OCI-LY1 (cell line): ENCODE measurements at regions not wholly inside any gene's neighbourhood (a gene's known extent, or its start where the extent isn't known, plus 50 kb on each side); places are given as distances from the start of the nearest gene placed in this dataset.

Source experiments
- EZH2 ChIP-seq: fragments of 200-600 bp; sonication (generic), shearing (Covaris generic); IDR thresholded peaks from 2 replicates; pipeline ENCODE4 v1.8.0; 2017; ENCODE audit warnings: borderline replicate concordance, mixed run types, mild to moderate bottlenecking, antibody characterized with exemption, low read length, moderate library complexity, mixed read lengths
- TF ChIP-seq, protein P1 (sequence below): fragments of 200-600 bp; sonication (generic), shearing (Covaris generic); IDR thresholded peaks from 2 replicates; pipeline ENCODE4 v1.5.1; 2017; ENCODE audit warnings: mild to moderate bottlenecking, antibody characterized with exemption, low read length, moderate library complexity, mixed read lengths

- TF ChIP-seq, protein P1, sequence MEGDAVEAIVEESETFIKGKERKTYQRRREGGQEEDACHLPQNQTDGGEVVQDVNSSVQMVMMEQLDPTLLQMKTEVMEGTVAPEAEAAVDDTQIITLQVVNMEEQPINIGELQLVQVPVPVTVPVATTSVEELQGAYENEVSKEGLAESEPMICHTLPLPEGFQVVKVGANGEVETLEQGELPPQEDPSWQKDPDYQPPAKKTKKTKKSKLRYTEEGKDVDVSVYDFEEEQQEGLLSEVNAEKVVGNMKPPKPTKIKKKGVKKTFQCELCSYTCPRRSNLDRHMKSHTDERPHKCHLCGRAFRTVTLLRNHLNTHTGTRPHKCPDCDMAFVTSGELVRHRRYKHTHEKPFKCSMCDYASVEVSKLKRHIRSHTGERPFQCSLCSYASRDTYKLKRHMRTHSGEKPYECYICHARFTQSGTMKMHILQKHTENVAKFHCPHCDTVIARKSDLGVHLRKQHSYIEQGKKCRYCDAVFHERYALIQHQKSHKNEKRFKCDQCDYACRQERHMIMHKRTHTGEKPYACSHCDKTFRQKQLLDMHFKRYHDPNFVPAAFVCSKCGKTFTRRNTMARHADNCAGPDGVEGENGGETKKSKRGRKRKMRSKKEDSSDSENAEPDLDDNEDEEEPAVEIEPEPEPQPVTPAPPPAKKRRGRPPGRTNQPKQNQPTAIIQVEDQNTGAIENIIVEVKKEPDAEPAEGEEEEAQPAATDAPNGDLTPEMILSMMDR: no peak
- TF ChIP-seq EZH2: no peak
These were observed 56.8 kb upstream of the ANTXR2 start for GRCh38 chr4:80129785-80130184.
